ENCODE measurements at regions not wholly inside any gene's neighbourhood (a gene's known extent, or its start where the extent isn't known, plus 50 kb on each side); places are given as distances from the start of the nearest gene placed in this dataset.

GRCh38 chr20:20797521-20798310, 85.3 kb upstream of the RALGAPA2 start:
- no peak overlapping the region for H3K27ac ChIP-seq (replicated peaks)
- intact Hi-C loops (cut with micrococcal nuclease): no loop called here
- no peaks in the 10 kb centered on the region for H3K9me3 ChIP-seq (replicated peaks)
- H3K36me3 ChIP-seq: no peaks in the 10 kb centered on the region
- no peak for TF ChIP-seq CTCF (IDR thresholded peaks at IDR 0.05; ENCODE audit: borderline replicate concordance)
- DNase-seq: no peak
- no peaks in the 10 kb centered on the region for H3K27me3 ChIP-seq (ENCODE audit: low read depth)
- peaks cover 2% of the 10 kb centered on the region for H3K4me1 ChIP-seq
- no peak overlapping the region for H3K4me3 ChIP-seq

GRCh38 chr20:20796766-20797440, 84.5 kb upstream of the RALGAPA2 start:
- Histone ChIP-seq H3K36me3 (no peaks in the 10 kb centered on the region), H3K4me3 (no peak overlapping the region), H3K27me3 (ENCODE audit: low read depth) (peaks cover 4% of the 10 kb centered on the region), H3K9me3 (replicated peaks) (no peaks in the 10 kb centered on the region), H3K27ac (replicated peaks) (no peak overlapping the region), H3K4me1 (no peaks in the 10 kb centered on the region)
- DNase-seq: no peak
- no peak for TF ChIP-seq CTCF (IDR thresholded peaks at IDR 0.05; ENCODE audit: borderline replicate concordance)
- intact Hi-C loops (cut with micrococcal nuclease): no loop called here

GRCh38 chr20:20795721-20796120, 83.3 kb upstream of the RALGAPA2 start:
- no peaks in the 10 kb centered on the region for H3K9me3 ChIP-seq (replicated peaks)
- intact Hi-C loops (cut with micrococcal nuclease): no loop called here
- no peak for TF ChIP-seq CTCF (IDR thresholded peaks at IDR 0.05; ENCODE audit: borderline replicate concordance)
- DNase-seq: no peak
- H3K4me1 ChIP-seq: no peaks in the 10 kb centered on the region
- H3K4me3 ChIP-seq: no peak overlapping the region
- H3K36me3 ChIP-seq: no peaks in the 10 kb centered on the region
- H3K27ac ChIP-seq (replicated peaks): no peak overlapping the region
- peaks cover 4% of the 10 kb centered on the region for H3K27me3 ChIP-seq (ENCODE audit: low read depth)

DNA sequence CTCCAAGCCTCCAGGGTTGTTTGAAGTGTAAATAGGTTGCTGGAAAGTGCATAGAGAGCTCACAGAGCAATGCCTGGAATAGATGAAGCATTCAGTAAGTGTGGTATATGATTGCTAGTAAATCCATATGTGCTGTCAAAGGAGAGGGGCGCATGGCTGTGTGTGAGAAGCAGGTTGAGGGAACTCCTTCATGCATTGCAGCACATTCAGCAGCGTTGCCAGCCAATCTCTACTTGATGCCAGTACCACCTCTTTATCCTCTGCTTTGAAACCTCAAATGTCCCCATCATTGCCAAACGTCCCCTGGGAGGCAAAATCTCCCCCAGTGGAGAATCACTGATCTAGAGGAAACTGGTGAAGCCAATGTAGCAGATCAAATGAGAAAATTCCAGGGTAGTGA, 82.7 kb upstream of the RALGAPA2 start:
- no peak for TF ChIP-seq CTCF (IDR thresholded peaks at IDR 0.05; ENCODE audit: borderline replicate concordance)
- H3K27me3 ChIP-seq (ENCODE audit: low read depth): peaks cover 4% of the 10 kb centered on the region
- no peaks in the 10 kb centered on the region for H3K9me3 ChIP-seq (replicated peaks)
- no peak overlapping the region for H3K27ac ChIP-seq (replicated peaks)
- no peaks in the 10 kb centered on the region for H3K4me1 ChIP-seq
- H3K4me3 ChIP-seq: no peak overlapping the region
- no peak for DNase-seq
- H3K36me3 ChIP-seq: no peaks in the 10 kb centered on the region
- intact Hi-C loops (cut with micrococcal nuclease): no loop called here

- Histone ChIP-seq H3K27ac (replicated peaks) (no peak overlapping the region), H3K9me3 (replicated peaks) (no peaks in the 10 kb centered on the region), H3K27me3 (ENCODE audit: low read depth) (peaks cover 4% of the 10 kb centered on the region), H3K4me1 (no peaks in the 10 kb centered on the region), H3K4me3 (no peak overlapping the region), H3K36me3 (no peaks in the 10 kb centered on the region)
- intact Hi-C loops (cut with micrococcal nuclease): no loop called here
- no peak for DNase-seq
- no peak for TF ChIP-seq CTCF (IDR thresholded peaks at IDR 0.05; ENCODE audit: borderline replicate concordance)
Measured at GRCh38 chr20:20793591-20793990, 81.1 kb upstream of the RALGAPA2 start.
